Loucy (cell line): ENCODE measurements at regions not wholly inside any gene's neighbourhood (a gene's known extent, or its start where the extent isn't known, plus 50 kb on each side); places are given as distances from the start of the nearest gene placed in this dataset.

Experiments
- H2AFZ ChIP-seq: fragments of 200-600 bp; sonication (generic); 2 replicates; pipeline ENCODE4 v1.6.0; 2016; ENCODE audit warnings: antibody characterized with exemption, mild to moderate bottlenecking, low read length, moderate library complexity
- H3F3A ChIP-seq: fragments of 200-600 bp; 2 replicates; pipeline ENCODE4 v1.6.0; 2016; ENCODE audit warnings: antibody characterized with exemption, low read depth, mild to moderate bottlenecking
- H3K27me3 ChIP-seq: fragments of 200-600 bp; sonication (generic); 2 replicates; pipeline ENCODE4 v1.6.1; 2014; ENCODE audit warnings: low read length, mild to moderate bottlenecking; ENCODE audit not compliant: insufficient read depth, poor library complexity, severe bottlenecking
- H3K36me3 ChIP-seq: fragments of 200-600 bp; sonication (generic); 2 replicates; pipeline ENCODE4 v1.6.1; 2016; ENCODE audit warnings: low read length; ENCODE audit not compliant: insufficient read depth
- H3K4me1 ChIP-seq: fragments of 200-600 bp; sonication (generic); 2 replicates; pipeline ENCODE4 v1.5.1; 2014; ENCODE audit warnings: low read length, mild to moderate bottlenecking; ENCODE audit not compliant: insufficient read depth, poor library complexity, severe bottlenecking
- H3K4me2 ChIP-seq: fragments of 200-600 bp; sonication (generic); 2 replicates; pipeline ENCODE4 v1.6.0; 2014; ENCODE audit warnings: antibody characterized with exemption, low read length, low read depth, mild to moderate bottlenecking; ENCODE audit not compliant: poor library complexity, severe bottlenecking
- H3K4me3 ChIP-seq: fragments of 200-600 bp; sonication (generic); 2 replicates; pipeline ENCODE4 v1.5.1; 2014; ENCODE audit warnings: low read length, mild to moderate bottlenecking, mixed read lengths; ENCODE audit not compliant: poor library complexity, severe bottlenecking
- H3K79me2 ChIP-seq: fragments of 200-600 bp; sonication (generic); 2 replicates; pipeline ENCODE4 v1.6.1; 2014; ENCODE audit warnings: low read length; ENCODE audit not compliant: insufficient read depth
- H3K9ac ChIP-seq: fragments of 200-600 bp; sonication (generic); 2 replicates; pipeline ENCODE4 v1.6.0; 2014; ENCODE audit warnings: mild to moderate bottlenecking, low read depth, low read length, moderate library complexity; ENCODE audit not compliant: poor library complexity, severe bottlenecking
- H3K9me2 ChIP-seq: fragments of 200-600 bp; sonication (generic); replicated peaks from 2 replicates; pipeline ENCODE4 v1.6.1; 2016; ENCODE audit warnings: low read depth, low read length, mixed read lengths
- H3K9me3 ChIP-seq: fragments of 200-600 bp; sonication (generic); 2 replicates; pipeline ENCODE4 v1.6.1; 2014; ENCODE audit warnings: mild to moderate bottlenecking, antibody characterized with exemption, low read length, low read depth; ENCODE audit not compliant: insufficient read depth
- H4K20me1 ChIP-seq: fragments of 200-600 bp; sonication (generic); 2 replicates; pipeline ENCODE4 v1.6.0; 2014; ENCODE audit warnings: antibody characterized with exemption, low read length, mild to moderate bottlenecking; ENCODE audit not compliant: insufficient read depth, poor library complexity, severe bottlenecking
- CTCF ChIP-seq: fragments of 200-600 bp; sonication (generic); conservative IDR thresholded peaks from 2 replicates; pipeline ENCODE4 v1.5.1; 2014; ENCODE audit warnings: mild to moderate bottlenecking, antibody characterized with exemption, low read length
- EZH2phosphoT487 ChIP-seq: fragments of 200-600 bp; IDR thresholded peaks from 2 replicates; pipeline ENCODE4 v1.6.1; 2018; ENCODE audit warnings: antibody characterized with exemption, mild to moderate bottlenecking, moderate library complexity, borderline replicate concordance

GRCh38 chr10:78720091-78720490 lies 348.7 kb upstream of the ZMIZ1 start:
- no peak overlapping the region for H2AFZ ChIP-seq
- H3K79me2 ChIP-seq, result no peaks in the 10 kb centered on the region
- H3K4me3 ChIP-seq, result no peak overlapping the region
- H3K4me2 ChIP-seq, result no peak overlapping the region
- no peaks in the 10 kb centered on the region for H3F3A ChIP-seq
- H3K9me3 ChIP-seq, result no peaks in the 10 kb centered on the region
- peaks cover 6% of the 10 kb centered on the region for H3K27me3 ChIP-seq
- H3K36me3 ChIP-seq, result no peaks in the 10 kb centered on the region
- no peaks in the 10 kb centered on the region for H4K20me1 ChIP-seq
- H3K4me1 ChIP-seq, result no peaks in the 10 kb centered on the region
- no peak for TF ChIP-seq CTCF
- no peak for TF ChIP-seq EZH2phosphoT487
- H3K9ac ChIP-seq, result no peak overlapping the region
- no peaks in the 10 kb centered on the region for H3K9me2 ChIP-seq

GRCh38 chr10:78721231-78721630 lies 347.5 kb upstream of the ZMIZ1 start:
- no peaks in the 10 kb centered on the region for H4K20me1 ChIP-seq
- H3K9me2 ChIP-seq, result no peaks in the 10 kb centered on the region
- no peaks in the 10 kb centered on the region for H3K9me3 ChIP-seq
- no peaks in the 10 kb centered on the region for H3K36me3 ChIP-seq
- H3K4me1 ChIP-seq, result no peaks in the 10 kb centered on the region
- H2AFZ ChIP-seq, result no peak overlapping the region
- no peak overlapping the region for H3K4me3 ChIP-seq
- peaks cover 6% of the 10 kb centered on the region for H3K27me3 ChIP-seq
- TF ChIP-seq EZH2phosphoT487, result no peak
- TF ChIP-seq CTCF, result no peak
- no peak overlapping the region for H3K9ac ChIP-seq
- no peaks in the 10 kb centered on the region for H3F3A ChIP-seq
- H3K79me2 ChIP-seq, result no peaks in the 10 kb centered on the region
- H3K4me2 ChIP-seq, result no peak overlapping the region

GRCh38 chr10:78724846-78725245 lies 343.9 kb upstream of the ZMIZ1 start:
- H3K9me3 ChIP-seq, result no peaks in the 10 kb centered on the region
- no peaks in the 10 kb centered on the region for H4K20me1 ChIP-seq
- no peaks in the 10 kb centered on the region for H3F3A ChIP-seq
- peaks cover 6% of the 10 kb centered on the region for H3K27me3 ChIP-seq
- no peak overlapping the region for H3K4me2 ChIP-seq
- H3K9ac ChIP-seq, result no peak overlapping the region
- H3K36me3 ChIP-seq, result no peaks in the 10 kb centered on the region
- no peak overlapping the region for H2AFZ ChIP-seq
- H3K4me1 ChIP-seq, result no peaks in the 10 kb centered on the region
- H3K4me3 ChIP-seq, result no peak overlapping the region
- TF ChIP-seq CTCF (no peak), EZH2phosphoT487 (no peak)
- no peaks in the 10 kb centered on the region for H3K79me2 ChIP-seq
- no peaks in the 10 kb centered on the region for H3K9me2 ChIP-seq
